ENCODE measurements at regions not wholly inside any gene's neighbourhood (a gene's known extent, or its start where the extent isn't known, plus 50 kb on each side); places are given as distances from the start of the nearest gene placed in this dataset.

- TF ChIP-seq, protein P1, sequence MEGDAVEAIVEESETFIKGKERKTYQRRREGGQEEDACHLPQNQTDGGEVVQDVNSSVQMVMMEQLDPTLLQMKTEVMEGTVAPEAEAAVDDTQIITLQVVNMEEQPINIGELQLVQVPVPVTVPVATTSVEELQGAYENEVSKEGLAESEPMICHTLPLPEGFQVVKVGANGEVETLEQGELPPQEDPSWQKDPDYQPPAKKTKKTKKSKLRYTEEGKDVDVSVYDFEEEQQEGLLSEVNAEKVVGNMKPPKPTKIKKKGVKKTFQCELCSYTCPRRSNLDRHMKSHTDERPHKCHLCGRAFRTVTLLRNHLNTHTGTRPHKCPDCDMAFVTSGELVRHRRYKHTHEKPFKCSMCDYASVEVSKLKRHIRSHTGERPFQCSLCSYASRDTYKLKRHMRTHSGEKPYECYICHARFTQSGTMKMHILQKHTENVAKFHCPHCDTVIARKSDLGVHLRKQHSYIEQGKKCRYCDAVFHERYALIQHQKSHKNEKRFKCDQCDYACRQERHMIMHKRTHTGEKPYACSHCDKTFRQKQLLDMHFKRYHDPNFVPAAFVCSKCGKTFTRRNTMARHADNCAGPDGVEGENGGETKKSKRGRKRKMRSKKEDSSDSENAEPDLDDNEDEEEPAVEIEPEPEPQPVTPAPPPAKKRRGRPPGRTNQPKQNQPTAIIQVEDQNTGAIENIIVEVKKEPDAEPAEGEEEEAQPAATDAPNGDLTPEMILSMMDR (conservative IDR thresholded peaks at IDR 0.05; ENCODE audit: low read depth, low read length) = no peak
- TF ChIP-seq RCOR1 (IDR thresholded peaks at IDR 0.05; ENCODE audit: insufficient replicate concordance, low read length) (no peak), USF2 (IDR thresholded peaks at IDR 0.05; ENCODE audit: low read depth, low read length) (no peak)
Measured at GRCh38 chr12:19665121-19665900, 226.0 kb downstream of the AEBP2 start.
